AG20443 (cell line): ENCODE measurements at regions not wholly inside any gene's neighbourhood (a gene's known extent, or its start where the extent isn't known, plus 50 kb on each side); places are given as distances from the start of the nearest gene placed in this dataset.
"Not testable (repeated sequence)": the region's sequence is repeated elsewhere in the genome, so short reads cannot be mapped to it uniquely, and the experiment has no call there.

Source experiments
- DNase-seq: peaks from one replicate; pipeline ENCODE4 v3.0.0; 2012; ENCODE audit warnings: low spot score, mixed read lengths

GRCh38 chr1:66460776-66461175, 73.2 kb upstream of the SGIP1 start:
- no peak for DNase-seq

- DNase-seq = no peak
These were observed 71.6 kb upstream of the SGIP1 start for GRCh38 chr1:66462313-66462712.

- no peak for DNase-seq
These were observed 69.6 kb upstream of the SGIP1 start for GRCh38 chr1:66464351-66464750.

GRCh38 chr1:66464802-66465201, 69.2 kb upstream of the SGIP1 start:
- DNase-seq = peak; percentile 82

GRCh38 chr1:66466695-66467094, 67.3 kb upstream of the SGIP1 start:
- peak; percentile 51 for DNase-seq

GRCh38 chr1:66468722-66469121, 65.2 kb upstream of the SGIP1 start:
- DNase-seq = no peak

GRCh38 chr1:66475940-66476339, 58.0 kb upstream of the SGIP1 start:
- DNase-seq = no peak

- no peak for DNase-seq
These were observed 57.2 kb upstream of the SGIP1 start for GRCh38 chr1:66476774-66477173.

GRCh38 chr1:66478116-66478515, 55.8 kb upstream of the SGIP1 start:
- DNase-seq = peak; percentile 72

GRCh38 chr1:66480162-66480561, 53.8 kb upstream of the SGIP1 start:
- no peak for DNase-seq

GRCh38 chr1:66481215-66481614, 52.7 kb upstream of the SGIP1 start:
- not testable (repeated sequence) for DNase-seq
